NB4 (cell line): ENCODE measurements at regions not wholly inside any gene's neighbourhood (a gene's known extent, or its start where the extent isn't known, plus 50 kb on each side); places are given as distances from the start of the nearest gene placed in this dataset.

ENCODE experiments used
- CTCF ChIP-seq: IDR thresholded peaks from one replicate; pipeline ENCODE4 v1.5.1; 2012; ENCODE audit warnings: low read depth, low read length
- MYC ChIP-seq: IDR thresholded peaks from 2 replicates; pipeline ENCODE4 v1.6.1; 2011; ENCODE audit warnings: low read depth, low read length
- POLR2A ChIP-seq: IDR thresholded peaks from 2 replicates; pipeline ENCODE4 v1.6.1; 2011; ENCODE audit warnings: mild to moderate bottlenecking; ENCODE audit not compliant: insufficient read length; ENCODE audit errors: extremely low read depth
- TF ChIP-seq, protein P1 (sequence below): IDR thresholded peaks from 2 replicates; pipeline ENCODE4 v1.6.1; 2011; ENCODE audit warnings: low read depth, low read length

DNA sequence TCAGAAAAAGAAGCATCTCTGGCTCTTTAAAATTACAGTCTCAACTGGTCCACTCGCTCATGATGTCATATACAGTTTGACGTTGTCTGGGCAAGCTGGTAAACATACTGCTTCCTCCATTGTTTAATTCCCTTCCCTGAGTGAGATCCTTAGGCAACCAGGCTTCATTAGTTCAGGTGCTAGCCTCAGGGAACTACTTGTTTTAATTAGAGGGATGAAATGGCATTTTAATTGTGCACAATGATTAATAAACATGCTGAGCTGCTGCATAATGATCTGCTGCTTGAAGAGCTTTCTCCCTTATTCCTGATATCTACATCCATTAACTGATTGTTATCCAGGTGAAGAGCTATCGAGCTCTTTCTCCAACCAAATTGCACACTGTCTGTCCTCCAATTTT is 195.6 kb upstream of the ETAA1 start:
- TF ChIP-seq CTCF (no peak), MYC (no peak), POLR2A (no peak)
- TF ChIP-seq, protein P1, sequence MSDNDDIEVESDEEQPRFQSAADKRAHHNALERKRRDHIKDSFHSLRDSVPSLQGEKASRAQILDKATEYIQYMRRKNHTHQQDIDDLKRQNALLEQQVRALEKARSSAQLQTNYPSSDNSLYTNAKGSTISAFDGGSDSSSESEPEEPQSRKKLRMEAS: no peak
